ENCODE measurements at regions not wholly inside any gene's neighbourhood (a gene's known extent, or its start where the extent isn't known, plus 50 kb on each side); places are given as distances from the start of the nearest gene placed in this dataset.

- TF ChIP-seq POLR2AphosphoS5 (IDR thresholded peaks at IDR 0.05) (no peak), POLR2A (IDR thresholded peaks at IDR 0.05) (no peak), CTCF (IDR thresholded peaks at IDR 0.05 in 8 of 11, conservative IDR thresholded peaks at IDR 0.05 in 3 of 11) (no peak)
- Histone ChIP-seq H3K27ac (no peak overlapping the region), H3K36me3 (no peaks in the 10 kb centered on the region), H3K4me1 (no peaks in the 10 kb centered on the region), H3K27me3 (replicated peaks in 1 of 7) (peaks cover 0 to 12% (median 0%) of the 10 kb centered on the region in 7 donors), H3K4me3 (no peak overlapping the region), H3K9me3 (no peaks in the 10 kb centered on the region)
- intact Hi-C loops (cut with DNase I; ENCODE audit: low total_unique reads): no loop called here
- 72 to 79% (median 75%) methylated on average over 10 of the region's 10 CpGs for WGBS, 5 donors
- no peak for DNase-seq
Observed at GRCh38 chr1:88175631-88176226, 508.3 kb upstream of the PKN2 start.

- Histone ChIP-seq H3K36me3 (no peaks in the 10 kb centered on the region), H3K27me3 (replicated peaks in 1 of 7) (no peaks in the 10 kb centered on the region), H3K4me1 (no peaks in the 10 kb centered on the region), H3K4me3 (no peak overlapping the region), H3K9me3 (no peaks in the 10 kb centered on the region), H3K27ac (no peak overlapping the region)
- TF ChIP-seq CTCF (IDR thresholded peaks at IDR 0.05 in 8 of 11, conservative IDR thresholded peaks at IDR 0.05 in 3 of 11) (no peak), POLR2AphosphoS5 (IDR thresholded peaks at IDR 0.05) (no peak), POLR2A (IDR thresholded peaks at IDR 0.05) (no peak)
- DNase-seq: no peak
- intact Hi-C loops (cut with DNase I; ENCODE audit: low total_unique reads): loop anchor here (10.0 kb wide), 1 partner anchor 115 kb away; no protein-coding TSS in a partner anchor
- WGBS, 5 donors: 81 to 91% (median 89%) methylated on average over 5 of the region's 5 CpGs
Observed at GRCh38 chr1:88179943-88180342, 504.1 kb upstream of the PKN2 start.

- WGBS, 5 donors: 36 to 41% (median 38%) methylated on average over 8 of the region's 8 CpGs
- Histone ChIP-seq H3K4me3 (no peak overlapping the region), H3K4me1 (no peaks in the 10 kb centered on the region), H3K36me3 (no peaks in the 10 kb centered on the region), H3K27me3 (replicated peaks in 1 of 7) (no peaks in the 10 kb centered on the region), H3K27ac (no peak overlapping the region), H3K9me3 (no peaks in the 10 kb centered on the region)
- intact Hi-C loops (cut with DNase I; ENCODE audit: low total_unique reads): loop anchor here (10.0 kb wide), 1 partner anchor 114 kb away; no protein-coding TSS in a partner anchor
- TF ChIP-seq POLR2A (IDR thresholded peaks at IDR 0.05) (no peak), CTCF (IDR thresholded peaks at IDR 0.05 in 8 of 11, conservative IDR thresholded peaks at IDR 0.05 in 3 of 11) (peak; percentile 55 to 88 (median 82))
- DNase-seq: peak; percentile 86
Observed at GRCh38 chr1:88180449-88181108, 503.5 kb upstream of the PKN2 start.

GRCh38 chr1:88186911-88187310, 497.2 kb upstream of the PKN2 start:
- intact Hi-C loops (cut with DNase I; ENCODE audit: low total_unique reads): loop anchor here (10.0 kb wide), 1 partner anchor 108 kb away; no protein-coding TSS in a partner anchor
- no peaks in the 10 kb centered on the region for H3K36me3 ChIP-seq
- no peaks in the 10 kb centered on the region for H3K27me3 ChIP-seq (replicated peaks in 1 of 7)
- H3K4me1 ChIP-seq: peaks cover 0 to 27% (median 4%) of the 10 kb centered on the region in 6 donors
- no peaks in the 10 kb centered on the region for H3K9me3 ChIP-seq
- TF ChIP-seq CTCF (IDR thresholded peaks at IDR 0.05 in 8 of 11, conservative IDR thresholded peaks at IDR 0.05 in 3 of 11) (no peak), POLR2AphosphoS5 (IDR thresholded peaks at IDR 0.05) (no peak), POLR2A (IDR thresholded peaks at IDR 0.05) (no peak)
- H3K4me3 ChIP-seq: no peak overlapping the region
- no peak for DNase-seq
- H3K27ac ChIP-seq: no peak overlapping the region
